Activated CD8-positive, alpha-beta memory T cell treated with anti-CD3 and anti-CD28 coated beads for 48 hours (primary cell): ENCODE measurements at regions not wholly inside any gene's neighbourhood (a gene's known extent, or its start where the extent isn't known, plus 50 kb on each side); places are given as distances from the start of the nearest gene placed in this dataset.

ENCODE experiments used
- DNase-seq, 3 experiments: peaks; one replicate each; pipeline ENCODE4 v3.0.0-alpha.2; 2020; ENCODE audit warnings: low read depth in 2 of 3, low spot score in 2 of 3

DNA sequence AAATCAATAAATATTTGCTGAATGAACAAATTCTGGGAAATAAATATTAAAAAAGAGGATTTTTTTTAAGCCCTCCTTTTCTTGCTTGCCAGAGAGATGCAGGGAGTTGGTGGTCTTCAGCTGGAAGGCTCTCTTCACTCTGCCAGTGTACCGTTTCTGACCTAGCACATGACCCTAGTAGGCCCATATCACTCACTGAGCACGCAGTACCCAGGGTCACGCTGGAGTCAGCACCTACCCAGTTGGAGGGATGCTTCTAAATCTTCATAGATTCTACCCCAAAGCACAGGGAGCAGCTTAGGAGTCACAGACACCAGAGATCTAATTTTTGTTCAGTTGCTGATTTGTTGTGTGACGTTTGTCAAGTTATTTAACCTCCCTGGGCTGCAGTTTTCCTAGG lies 195.4 kb upstream of the TBX3 start:
- DNase-seq = no peak

DNA sequence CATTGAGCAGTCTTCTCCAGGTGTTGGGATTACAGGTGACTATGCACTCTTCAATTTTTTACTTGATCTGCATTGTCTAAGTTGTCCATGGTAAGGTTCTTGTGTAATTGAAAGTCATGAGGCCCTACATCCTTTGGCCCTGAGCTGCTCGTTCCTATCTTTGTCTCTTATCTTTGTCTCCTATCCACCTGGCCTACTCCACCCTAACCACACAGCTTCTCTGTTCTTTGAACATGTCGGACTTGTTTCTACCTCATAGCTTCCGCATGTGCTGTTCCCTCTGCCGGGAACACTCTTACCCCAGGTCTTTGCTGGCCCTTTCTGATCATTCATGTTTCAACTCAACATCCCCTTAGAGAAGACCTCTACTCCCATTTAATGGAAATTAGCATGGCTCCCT lies 194.8 kb upstream of the TBX3 start:
- DNase-seq = no peak

GRCh38 chr12:114876968-114877680 lies 193.1 kb upstream of the TBX3 start:
- no peak for DNase-seq

DNA sequence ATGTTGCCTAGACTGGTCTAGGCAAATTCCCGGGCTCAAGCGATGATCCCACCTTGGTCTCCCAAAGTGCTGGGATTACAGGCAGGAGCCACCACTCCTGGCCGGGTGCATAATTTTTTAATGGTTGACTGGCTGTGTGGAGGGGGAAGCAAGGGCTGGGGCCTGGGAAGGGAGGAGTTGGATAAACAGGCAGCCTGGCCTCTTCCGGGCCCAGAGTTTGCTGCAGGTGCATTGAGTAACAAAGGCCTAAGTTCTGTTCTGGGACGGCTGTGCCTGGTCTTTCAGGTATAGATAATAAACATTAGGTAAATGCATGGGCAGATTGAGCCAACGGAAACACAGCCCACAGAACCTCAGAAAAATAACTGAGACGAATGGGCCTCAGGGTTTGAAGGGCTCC lies 191.3 kb upstream of the TBX3 start:
- DNase-seq = no peak

DNA sequence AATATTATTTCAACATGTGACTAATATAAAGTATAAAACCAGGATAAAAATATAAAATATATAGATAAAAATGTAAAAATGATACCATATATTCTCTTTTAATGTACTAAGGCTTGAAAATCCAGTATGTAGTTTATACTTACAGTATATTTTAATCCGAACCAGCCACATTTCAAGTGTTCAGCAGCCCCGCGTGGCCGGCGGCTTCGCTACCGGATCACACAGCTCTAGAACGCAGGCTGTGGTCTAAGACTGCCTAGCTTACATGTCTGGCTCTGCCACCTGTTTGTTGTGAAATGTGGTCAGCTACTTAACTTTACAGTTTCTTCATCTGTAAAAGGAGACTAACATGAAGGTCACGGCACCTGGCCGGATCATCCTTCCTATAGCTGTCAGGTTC lies 189.7 kb upstream of the TBX3 start:
- no peak for DNase-seq

DNA sequence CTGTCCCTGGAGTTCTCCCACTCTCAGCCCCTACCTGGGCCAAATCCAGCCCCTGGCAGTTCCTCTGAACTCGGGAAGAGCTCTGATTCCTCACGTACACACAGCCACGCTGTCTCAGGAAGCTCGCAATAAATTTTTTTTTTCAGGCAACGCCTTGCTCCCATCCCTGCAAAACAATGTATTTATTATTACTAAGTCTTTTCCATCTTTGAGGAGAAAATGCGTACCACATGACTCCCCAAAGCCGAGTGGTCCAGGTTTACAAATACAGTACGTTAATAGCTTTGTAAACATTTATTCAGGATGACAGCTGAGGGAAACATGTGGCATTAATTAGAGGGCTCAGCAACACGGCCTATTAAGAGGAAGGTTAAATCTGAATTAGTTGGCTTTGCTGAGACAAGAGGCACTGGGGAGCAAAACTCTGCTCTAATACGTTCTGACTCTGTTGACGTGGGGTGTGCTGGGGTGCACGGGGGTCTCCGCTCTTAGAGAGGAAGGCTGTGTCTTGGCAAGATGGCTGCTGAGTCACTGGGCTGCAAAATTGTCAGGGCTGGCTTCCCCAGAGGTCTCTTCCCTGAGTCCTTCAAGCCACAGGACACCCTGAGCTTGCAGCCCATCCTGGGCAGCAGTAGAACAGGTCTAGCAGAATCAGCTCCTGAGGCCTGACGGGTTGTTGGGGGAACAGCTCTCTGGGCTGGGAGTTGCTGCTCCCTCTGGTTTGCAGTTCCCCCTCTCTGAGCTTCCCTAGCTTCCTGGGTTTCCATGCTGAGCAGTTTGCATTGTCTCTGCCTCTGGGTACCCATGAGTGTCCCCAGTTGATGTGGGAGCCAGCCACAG lies 185.2 kb upstream of the TBX3 start:
- DNase-seq = no peak

DNA sequence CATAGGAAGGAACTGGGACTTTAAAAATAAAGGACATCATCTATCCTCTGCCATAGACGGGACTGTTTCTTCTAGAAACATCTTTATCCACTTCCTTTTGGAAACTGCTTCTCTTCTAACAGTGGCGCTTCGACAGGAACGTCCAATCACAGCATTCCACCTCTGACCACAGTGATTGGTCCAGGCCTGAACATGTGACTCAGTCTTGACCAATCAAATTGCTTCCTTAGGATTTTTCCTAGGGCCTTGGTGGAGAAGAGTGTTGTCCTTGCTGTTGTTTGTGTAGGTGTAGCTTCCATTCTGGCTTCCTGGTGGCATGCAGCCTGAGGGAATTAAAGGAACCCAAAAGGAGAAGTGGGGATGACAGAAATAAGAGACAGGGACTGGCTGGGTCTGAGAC lies 182.4 kb upstream of the TBX3 start:
- DNase-seq = no peak

GRCh38 chr12:114864837-114865551 lies 181.0 kb upstream of the TBX3 start:
- no peak for DNase-seq

- DNase-seq = no peak
Observed at GRCh38 chr12:114863911-114864310, 179.9 kb upstream of the TBX3 start.

DNA sequence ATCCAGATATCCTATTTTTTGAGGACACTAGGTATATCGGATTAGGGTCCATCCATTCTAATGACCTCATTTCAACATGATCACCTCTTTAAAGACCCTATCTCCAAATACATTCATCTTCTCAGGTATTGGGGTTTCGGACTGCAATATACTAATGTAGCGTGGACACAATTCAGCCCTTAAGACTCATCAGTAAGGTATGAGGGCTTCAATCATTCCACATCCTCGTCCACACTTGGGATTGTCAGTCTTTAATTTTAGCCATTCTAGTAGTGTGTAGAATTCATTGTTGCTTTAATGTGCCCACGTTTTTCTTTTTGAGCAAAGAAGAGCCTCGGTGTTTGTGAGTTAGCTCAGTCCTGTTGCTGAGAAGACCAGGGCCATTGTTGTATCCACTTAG lies 177.0 kb upstream of the TBX3 start:
- no peak for DNase-seq

DNA sequence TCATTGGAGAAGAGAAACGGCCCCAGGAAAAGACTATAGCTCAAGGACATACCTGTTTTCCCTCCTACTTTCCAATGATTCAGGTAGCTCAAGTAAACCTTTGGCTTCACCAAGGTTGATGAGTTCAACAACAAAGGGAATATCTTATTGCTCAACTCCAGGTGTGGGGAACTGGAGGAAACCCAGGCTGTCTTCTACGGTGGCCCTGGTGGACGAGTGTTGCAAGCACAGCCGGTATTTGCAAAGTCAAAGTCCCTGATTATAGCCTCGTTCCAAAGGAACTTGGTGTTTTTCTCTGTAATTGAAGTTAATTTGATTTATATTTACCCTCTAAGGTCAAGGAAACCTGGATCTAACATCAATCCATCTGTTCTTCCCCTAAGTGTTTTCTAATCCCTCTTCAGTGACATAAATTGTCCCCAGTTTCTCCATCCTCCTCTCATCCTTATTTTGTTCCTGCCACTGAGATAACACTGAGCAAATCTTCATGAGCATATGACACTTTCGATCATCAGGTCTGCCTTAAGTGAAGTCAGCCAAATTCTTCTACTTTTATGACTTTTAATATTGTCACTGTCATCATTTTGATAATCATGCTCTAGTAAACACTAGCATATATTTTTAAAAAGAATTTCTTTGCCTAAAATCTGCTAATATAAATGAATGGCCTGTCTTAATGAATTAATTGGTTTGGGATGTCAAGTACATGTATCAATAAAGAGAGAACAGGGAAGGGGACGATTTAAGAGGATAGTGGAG lies 174.6 kb upstream of the TBX3 start:
- no peak for DNase-seq

GRCh38 chr12:114855678-114856077 lies 171.7 kb upstream of the TBX3 start:
- DNase-seq = no peak

DNA sequence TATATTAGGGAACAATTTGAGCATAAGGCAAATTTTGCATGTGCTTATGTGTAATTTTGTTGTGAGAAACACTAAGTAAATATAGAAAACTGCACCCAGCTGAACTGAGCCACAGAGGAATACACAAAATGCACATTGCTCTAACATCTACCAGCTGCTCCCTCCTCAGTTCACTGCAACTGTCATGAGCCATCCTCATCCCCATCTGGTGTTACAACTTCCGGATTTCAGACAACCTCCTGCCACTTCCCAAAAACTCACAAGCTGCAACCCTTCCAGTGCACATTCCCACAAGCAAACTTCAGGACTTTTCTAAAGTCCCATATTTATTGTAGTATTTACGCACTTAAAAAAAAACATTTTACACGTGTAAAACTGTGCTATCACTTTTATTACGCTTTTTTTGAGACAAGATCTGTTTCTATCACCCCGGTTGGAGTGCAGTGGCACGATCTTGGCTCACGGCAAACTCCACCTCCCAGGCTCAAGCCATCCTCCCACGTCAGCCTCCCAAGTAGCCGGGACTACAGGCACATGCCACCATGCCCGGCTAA lies 169.1 kb upstream of the TBX3 start:
- no peak for DNase-seq

DNA sequence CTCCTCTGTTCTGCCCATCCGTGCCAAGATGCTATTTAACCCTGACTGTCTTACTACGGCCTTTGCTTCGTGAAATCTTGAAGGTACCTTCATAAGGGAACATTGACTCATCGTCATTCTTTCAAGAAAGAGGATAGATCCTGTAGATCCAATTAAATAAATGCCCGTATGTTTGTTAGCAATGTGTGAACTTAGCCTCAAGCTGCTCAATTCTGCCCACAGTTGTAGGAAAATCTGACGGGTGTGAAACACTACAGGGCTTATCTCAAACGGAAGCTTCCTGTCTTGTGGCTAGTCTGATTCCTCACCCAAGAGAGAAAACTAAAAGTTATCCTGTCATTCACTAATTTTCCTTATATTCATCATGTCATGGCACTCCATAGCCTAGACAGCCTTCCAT lies 168.0 kb upstream of the TBX3 start:
- DNase-seq = no peak

- DNase-seq = no peak
Observed at GRCh38 chr12:114850661-114851275, 166.8 kb upstream of the TBX3 start.

- DNase-seq = no peak
Observed at GRCh38 chr12:114848666-114849065, 164.7 kb upstream of the TBX3 start.

DNA sequence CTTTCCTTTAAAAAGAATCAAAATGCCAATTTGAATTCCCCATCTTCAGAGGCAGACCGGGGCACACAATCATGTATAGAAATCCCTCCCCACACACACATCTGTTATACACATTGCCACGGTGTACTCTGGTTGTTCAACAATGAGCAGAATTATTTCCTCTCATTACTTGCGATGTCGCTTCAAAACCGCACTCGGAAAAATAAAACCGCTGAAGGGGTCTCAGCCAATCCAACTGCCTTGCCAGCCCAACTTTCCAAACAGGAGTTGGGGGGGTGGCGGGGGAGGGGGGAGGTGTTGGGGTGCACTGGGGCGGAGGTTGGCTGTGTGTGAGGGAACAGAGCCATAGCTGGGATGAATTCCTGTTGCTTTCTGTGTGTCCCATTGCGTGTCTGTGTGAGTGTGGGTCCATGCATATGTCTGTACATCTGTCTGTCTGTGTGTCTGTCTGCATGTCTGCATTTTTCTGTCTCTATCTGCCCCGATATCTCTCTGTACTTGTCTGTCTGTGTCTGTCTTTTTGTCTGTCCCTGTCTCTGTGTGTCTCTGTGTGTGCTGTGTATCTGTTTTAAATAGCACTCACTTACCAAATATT lies 163.6 kb upstream of the TBX3 start:
- no peak for DNase-seq

DNA sequence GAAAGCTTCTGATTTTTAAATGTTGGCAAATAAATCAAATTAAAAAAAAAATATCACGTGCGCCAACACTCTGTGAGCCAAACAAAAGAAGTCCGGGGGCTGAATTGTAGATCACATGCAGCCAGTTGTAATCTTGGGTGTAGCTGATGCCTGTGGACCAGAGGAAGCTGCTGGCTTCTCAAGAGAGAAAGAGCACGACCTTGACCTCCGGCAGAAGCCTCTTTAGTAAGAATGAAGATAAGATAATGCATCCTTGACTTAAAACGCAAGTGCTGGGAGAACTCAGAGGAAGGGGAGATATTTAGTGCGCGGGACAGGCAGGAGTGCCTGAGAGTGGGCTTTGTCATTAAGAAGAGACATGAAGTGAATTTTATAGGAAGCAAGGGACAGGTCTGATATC lies 162.8 kb upstream of the TBX3 start:
- no peak for DNase-seq

DNA sequence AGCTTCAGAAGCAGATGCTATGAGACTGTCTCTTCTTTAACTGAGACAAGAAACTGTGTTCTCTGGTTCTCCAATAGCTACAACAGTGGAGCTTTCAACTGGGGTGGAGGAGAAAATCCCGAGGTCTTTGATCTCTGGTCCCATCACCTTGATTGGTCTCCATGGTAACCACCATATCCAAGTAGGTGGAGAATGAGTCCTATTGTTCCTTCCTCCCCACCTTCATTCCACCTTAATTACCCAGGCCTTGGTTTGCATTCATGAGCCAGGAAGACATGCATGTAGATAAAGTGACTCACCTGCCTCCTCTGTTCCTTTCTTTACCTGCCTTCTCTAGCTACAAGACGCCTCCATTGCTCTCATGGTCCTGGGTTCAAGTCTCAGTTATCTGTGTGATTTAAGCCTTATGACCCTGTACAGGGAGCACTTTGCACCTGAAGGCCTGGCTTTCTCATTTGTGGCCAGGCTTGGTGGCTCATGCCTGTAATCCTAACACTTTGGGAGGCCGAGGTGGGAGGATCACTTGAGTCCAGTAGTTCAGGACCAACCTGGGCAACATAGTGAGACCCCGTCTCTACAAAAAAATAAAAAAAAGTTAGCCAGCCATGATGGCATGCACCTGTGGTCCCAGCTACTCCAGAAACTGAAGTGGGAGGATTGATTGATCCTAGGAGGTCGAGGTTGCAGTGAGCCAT lies 157.7 kb upstream of the TBX3 start:
- no peak for DNase-seq

DNA sequence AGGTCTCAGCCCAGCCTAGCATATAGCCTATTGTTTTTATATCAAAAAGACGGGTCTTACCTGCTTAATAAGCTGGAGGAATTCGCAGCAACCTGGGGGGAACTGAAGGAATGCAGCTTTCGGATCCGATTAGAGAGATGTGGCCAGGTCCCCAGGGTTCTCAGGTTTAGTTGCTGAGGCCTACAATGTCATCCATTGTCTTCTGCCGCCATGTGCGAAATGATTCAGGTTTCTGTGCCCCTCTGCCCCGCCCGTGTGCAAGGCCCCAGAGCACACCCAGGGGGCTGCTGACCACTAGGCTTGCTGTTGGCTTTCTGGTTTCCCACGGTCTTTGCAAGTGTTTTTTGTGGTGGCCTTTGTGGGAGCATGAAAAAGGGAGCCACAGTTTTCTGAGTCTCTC lies 154.5 kb upstream of the TBX3 start:
- no peak for DNase-seq
